ENCODE measurements at regions not wholly inside any gene's neighbourhood (a gene's known extent, or its start where the extent isn't known, plus 50 kb on each side); places are given as distances from the start of the nearest gene placed in this dataset.

GRCh38 chr22:48748860-48749554, 1078.7 kb downstream of the BRD1 start:
- no peak for DNase-seq (ENCODE audit: low read depth in 2 of 2)

DNA sequence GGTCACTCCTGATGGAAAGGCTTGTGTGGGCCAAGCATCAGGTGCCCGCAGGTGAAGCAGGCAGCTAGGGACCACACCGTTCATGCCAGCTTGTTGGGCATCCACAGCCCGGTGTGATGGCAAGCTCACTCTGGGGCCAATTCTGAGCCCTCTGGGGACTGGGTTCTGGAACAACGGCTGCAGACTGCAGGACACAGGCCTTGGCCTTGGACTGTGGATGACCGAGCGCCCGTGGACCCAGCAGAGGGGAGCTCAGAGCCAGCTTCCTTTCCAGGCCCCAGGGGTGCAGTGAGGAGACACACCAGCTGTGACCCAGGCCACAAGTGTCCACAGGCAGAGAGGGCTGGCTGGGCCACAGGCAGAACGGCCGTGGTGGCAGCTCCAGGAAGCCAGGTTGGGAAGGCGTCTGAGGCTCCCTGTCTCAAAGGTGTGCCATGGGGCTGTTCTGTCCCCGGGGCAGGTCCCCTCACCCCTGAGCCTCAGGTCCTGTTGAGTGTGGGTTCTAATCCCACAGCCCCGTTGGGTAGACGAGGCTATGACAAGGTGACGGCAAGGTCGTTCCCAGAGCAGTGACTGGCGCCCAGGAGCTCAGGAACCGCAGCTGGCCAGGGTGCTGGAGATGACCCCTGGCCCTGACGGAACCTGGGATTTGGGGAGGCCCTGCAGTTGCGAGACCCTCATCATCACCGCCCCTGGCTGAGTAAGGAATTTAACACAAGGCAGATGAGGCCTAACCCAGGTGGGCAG, 1079.4 kb downstream of the BRD1 start:
- DNase-seq (ENCODE audit: low read depth in 2 of 2), result no peak

GRCh38 chr22:48746789-48747425, 1080.8 kb downstream of the BRD1 start:
- DNase-seq (ENCODE audit: low read depth in 2 of 2), result no peak

- DNase-seq (ENCODE audit: low read depth in 2 of 2), result no peak
These were observed 1081.6 kb downstream of the BRD1 start for GRCh38 chr22:48745842-48746788.

DNA sequence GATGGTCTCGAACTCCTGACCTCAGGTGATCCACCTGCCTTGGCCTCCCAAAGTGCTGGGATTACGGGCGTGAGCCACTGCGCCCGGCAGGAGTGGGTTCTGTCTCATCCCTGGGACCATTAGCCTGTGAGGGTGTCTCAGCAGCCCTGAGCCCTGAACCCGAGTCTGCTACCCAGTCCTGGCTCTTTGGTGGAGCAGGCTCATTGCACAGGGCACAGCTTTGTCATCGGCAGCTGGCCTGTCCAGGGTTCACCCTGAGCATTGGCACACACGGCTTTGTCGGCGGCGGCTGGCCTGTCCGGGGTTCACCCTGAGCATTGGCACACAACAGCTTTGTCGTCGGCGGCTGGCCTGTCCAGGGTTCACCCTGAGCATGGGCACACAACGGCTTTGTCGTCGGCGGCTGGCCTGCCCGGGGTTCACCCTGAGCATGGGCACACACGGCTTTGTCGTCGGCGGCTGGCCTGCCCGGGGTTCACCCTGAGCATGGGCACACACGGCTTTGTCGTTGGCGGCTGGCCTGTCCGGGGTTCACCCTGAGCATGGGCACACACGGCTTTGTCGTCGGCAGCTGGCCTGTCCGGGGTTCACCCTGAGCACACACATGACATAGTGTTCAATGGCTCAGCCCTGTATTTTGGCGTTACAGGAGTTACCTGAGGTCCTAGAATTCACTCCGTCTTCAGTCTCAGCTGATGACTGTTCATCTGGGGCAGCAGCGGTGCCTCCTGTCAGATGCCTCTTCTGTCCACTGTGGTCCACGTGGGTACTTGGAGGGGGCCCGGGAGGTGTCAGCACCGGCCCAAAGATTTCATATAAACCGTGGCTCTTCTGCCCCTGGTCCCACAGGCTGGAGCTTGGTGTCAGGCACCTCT, 1082.5 kb downstream of the BRD1 start:
- DNase-seq (ENCODE audit: low read depth in 2 of 2), result no peak

DNA sequence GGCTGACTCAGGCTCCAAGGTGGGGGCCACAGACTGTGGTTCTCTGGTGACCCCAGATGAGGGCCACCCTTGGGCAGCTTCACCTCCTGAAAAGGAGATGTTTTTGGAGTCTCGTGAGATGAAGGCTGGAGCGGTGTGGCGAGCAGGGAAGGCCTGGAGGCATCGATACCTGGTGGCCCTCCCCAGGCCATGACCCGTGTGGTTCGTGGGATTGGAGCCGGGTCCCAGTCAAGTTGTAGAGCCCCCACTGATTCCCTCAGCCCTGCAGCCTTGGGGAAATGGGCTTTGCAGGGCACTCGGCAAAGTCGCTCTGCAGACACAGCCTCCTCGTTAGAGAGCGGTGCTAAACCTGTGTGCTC, 1083.4 kb downstream of the BRD1 start:
- DNase-seq (ENCODE audit: low read depth in 2 of 2), result no peak

DNA sequence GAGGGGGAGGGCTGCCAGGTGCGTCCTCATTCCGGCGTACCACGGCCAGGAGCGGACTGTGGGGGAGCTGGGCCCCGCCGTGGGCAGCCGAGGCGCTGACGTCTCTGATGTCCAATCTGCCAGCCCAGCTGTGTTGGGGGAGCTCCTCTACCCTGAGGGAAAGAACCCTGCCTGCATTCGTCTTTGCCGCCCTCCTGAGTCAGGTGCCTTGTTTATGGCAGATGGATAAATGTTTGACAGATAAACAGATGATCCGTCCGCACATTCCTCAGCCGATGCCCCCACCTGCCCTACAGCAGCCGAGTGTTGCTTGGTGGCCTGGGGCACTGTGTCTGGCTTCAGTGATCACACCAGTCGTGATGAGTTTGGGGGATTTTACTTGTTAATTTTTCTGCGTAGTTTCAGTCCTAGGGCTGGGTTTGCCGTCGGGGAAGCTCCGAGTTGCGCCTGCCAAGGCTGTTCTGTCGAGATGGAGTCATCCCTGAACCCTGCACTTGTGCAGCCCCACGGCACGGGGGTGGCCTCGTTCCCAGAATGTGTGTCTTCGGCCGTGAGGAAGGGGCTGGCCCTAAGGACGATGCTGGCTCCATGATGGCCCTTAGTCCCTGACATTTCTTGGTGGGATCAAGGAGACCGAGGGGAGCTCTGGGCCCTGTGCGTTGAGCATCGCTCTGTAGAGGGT, 1083.9 kb downstream of the BRD1 start:
- no peak for DNase-seq (ENCODE audit: low read depth in 2 of 2)

- no peak for DNase-seq (ENCODE audit: low read depth in 2 of 2)
These were observed 1084.9 kb downstream of the BRD1 start for GRCh38 chr22:48742556-48743343.

GRCh38 chr22:48742191-48742555, 1085.5 kb downstream of the BRD1 start:
- no peak for DNase-seq (ENCODE audit: low read depth in 2 of 2)

GRCh38 chr22:48741540-48741939, 1086.1 kb downstream of the BRD1 start:
- no peak for DNase-seq (ENCODE audit: low read depth in 2 of 2)

DNA sequence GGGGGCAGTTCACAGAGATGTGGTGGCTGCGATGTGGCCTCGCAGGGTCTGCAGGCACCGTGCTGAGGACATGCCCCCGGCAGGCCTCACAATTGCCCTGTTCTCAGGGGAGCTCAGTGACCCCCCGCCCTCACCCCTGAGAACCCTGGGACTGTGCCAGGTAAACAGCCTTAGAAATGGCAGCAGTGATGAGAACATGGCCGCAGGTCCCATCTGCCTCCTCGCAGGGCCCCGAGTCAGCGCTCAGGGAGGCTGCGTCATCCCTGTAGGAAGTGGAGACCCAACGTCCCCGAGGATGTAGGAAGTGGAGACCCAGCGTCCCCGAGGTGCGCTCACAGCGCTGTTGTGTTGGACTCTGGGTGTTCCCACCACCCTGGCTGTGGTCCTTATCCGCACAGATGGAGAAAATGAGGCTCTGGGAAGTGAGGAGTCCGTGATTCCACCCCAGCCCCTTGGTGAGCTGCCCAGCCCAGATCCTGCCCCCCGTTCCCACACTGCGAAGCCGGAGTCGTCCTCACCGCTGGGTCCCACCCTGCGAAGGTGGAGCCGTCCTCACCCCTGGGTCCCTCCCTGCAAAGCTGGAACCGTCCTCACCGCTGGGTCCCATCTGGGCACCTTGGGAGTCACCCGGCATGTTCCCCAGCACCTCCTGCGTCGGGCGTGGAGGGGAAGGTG, 1086.8 kb downstream of the BRD1 start:
- DNase-seq (ENCODE audit: low read depth in 2 of 2), result no peak

GRCh38 chr22:48740086-48740730, 1087.5 kb downstream of the BRD1 start:
- DNase-seq (ENCODE audit: low read depth in 2 of 2), result no peak

DNA sequence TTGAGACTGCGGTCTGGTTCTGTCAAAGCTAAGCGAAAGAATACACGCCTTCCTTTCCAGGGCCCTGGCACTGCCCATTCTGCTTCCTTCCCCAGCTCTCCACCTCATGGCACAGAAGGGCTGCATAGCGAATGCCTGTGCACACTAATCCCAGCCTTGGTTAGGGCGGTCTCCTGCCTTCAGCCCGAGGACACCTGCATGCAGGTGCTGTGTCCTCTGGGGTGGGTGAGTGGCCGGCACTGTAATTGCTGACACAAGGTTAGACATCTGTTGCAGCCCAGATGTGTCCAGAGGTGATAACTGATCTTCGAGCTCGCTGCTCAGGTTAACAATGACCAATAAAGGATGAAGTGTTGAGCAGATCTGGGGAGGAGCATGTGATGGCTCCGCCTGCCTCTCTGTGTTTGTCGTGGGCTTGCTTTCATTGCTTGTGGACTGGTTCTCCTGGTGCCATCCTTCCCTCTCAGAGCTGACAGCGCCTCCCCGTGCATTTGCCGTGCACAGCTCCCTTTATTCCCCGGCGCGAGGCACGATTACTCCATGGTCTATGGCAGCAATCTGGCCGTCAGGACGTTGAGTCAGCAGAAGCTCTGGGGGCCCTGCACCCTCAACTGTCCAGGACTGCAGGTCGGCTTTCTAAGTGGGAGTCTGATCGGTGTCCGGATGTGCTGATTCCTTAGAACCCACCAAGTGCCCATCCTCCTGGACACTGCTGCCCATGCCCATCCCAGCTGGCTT, 1088.2 kb downstream of the BRD1 start:
- DNase-seq (ENCODE audit: low read depth in 2 of 2), result no peak

- DNase-seq (ENCODE audit: low read depth in 2 of 2), result no peak
These were observed 1089.3 kb downstream of the BRD1 start for GRCh38 chr22:48738204-48738980.

DNA sequence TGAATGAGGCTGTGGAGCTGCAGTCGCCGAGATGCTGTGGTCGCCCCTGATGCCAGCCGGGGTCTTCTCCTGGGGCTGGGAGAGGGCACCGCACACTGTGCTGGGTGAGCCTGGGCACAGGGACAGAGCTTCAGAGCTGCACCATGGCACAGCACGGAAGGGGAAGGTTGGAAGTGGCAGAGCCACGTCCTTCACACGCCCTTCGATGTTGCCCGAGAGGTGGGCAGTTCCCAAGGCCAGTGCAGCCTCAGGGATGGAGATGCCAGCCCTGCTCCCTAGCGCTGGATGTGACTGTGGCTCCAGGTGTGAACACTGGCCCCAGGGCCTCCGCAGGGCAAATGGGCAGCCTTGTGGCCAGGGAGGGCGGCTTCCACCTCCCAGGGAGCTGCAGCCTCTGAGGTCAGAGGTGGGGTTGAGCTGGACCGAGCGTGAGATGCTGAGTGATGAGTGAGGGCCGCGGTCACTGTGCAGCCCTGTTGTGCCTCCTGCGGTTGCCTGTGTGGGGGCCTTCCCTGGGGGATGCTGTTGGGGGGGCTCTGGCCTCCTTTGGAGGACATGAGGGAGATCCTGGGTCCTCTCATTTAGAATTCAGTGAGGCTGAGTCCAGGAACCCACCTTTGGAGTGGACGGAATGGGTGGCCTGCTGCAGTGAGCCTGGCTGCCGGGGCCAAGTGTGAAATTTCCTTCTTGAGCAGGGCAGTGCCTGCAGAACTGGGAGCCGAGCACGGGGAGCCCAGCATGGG, 1090.0 kb downstream of the BRD1 start:
- DNase-seq (ENCODE audit: low read depth in 2 of 2), result no peak

Data from dermis microvascular lymphatic vessel endothelial cell (primary cell).